ENCODE measurements at regions not wholly inside any gene's neighbourhood (a gene's known extent, or its start where the extent isn't known, plus 50 kb on each side); places are given as distances from the start of the nearest gene placed in this dataset.
"Not testable (repeated sequence)": the region's sequence is repeated elsewhere in the genome, so short reads cannot be mapped to it uniquely, and the experiment has no call there.

- Mint-ChIP-seq H3K27ac (ENCODE audit: unreplicated experiment) (no peak overlapping the region), H3K9me3 (ENCODE audit: unreplicated experiment) (no peaks in the 10 kb centered on the region), H3K4me1 (ENCODE audit: low read depth, unreplicated experiment) (no peaks in the 10 kb centered on the region), H3K36me3 (ENCODE audit: unreplicated experiment) (no peaks in the 10 kb centered on the region), H3K4me3 (ENCODE audit: unreplicated experiment) (no peak overlapping the region), H3K27me3 (ENCODE audit: unreplicated experiment) (no peaks in the 10 kb centered on the region)
- DNase-seq: no peak
- TF ChIP-seq, protein P1, sequence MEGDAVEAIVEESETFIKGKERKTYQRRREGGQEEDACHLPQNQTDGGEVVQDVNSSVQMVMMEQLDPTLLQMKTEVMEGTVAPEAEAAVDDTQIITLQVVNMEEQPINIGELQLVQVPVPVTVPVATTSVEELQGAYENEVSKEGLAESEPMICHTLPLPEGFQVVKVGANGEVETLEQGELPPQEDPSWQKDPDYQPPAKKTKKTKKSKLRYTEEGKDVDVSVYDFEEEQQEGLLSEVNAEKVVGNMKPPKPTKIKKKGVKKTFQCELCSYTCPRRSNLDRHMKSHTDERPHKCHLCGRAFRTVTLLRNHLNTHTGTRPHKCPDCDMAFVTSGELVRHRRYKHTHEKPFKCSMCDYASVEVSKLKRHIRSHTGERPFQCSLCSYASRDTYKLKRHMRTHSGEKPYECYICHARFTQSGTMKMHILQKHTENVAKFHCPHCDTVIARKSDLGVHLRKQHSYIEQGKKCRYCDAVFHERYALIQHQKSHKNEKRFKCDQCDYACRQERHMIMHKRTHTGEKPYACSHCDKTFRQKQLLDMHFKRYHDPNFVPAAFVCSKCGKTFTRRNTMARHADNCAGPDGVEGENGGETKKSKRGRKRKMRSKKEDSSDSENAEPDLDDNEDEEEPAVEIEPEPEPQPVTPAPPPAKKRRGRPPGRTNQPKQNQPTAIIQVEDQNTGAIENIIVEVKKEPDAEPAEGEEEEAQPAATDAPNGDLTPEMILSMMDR (IDR thresholded peaks at IDR 0.05; ENCODE audit: partially characterized antibody, unreplicated experiment): no peak
These were observed 146.5 kb downstream of the SPANXN1 start for GRCh38 chrX:145393702-145394235.

DNA sequence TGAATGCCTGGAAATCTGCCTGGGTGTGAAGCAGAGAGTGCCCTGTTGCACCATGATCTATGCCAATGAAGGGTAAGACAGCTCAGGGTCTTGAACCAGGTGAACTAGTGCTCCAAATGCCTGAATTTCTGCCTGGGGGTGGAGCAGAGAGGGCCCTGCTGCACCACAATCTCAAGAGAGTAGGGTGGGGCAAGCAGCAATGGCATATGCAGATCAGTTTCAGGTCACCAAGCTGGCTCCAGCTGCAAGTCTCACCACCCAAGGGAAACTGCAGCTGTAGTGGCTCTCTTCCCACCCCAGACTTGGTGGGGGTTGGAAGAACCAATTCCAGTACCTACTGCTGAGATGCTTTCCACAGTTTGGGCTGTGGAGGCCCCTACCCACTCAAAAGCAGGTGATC lies 147.0 kb downstream of the SPANXN1 start:
- DNase-seq: no peak
- Mint-ChIP-seq H3K4me1 (ENCODE audit: low read depth, unreplicated experiment) (no peaks in the 10 kb centered on the region), H3K4me3 (ENCODE audit: unreplicated experiment) (no peak overlapping the region), H3K27ac (ENCODE audit: unreplicated experiment) (no peak overlapping the region), H3K9me3 (ENCODE audit: unreplicated experiment) (no peaks in the 10 kb centered on the region), H3K36me3 (ENCODE audit: unreplicated experiment) (no peaks in the 10 kb centered on the region), H3K27me3 (ENCODE audit: unreplicated experiment) (no peaks in the 10 kb centered on the region)
- TF ChIP-seq, protein P1 (IDR thresholded peaks at IDR 0.05; ENCODE audit: partially characterized antibody, unreplicated experiment): no peak

- Mint-ChIP-seq H3K36me3 (ENCODE audit: unreplicated experiment) (no peaks in the 10 kb centered on the region), H3K27ac (ENCODE audit: unreplicated experiment) (no peak overlapping the region), H3K27me3 (ENCODE audit: unreplicated experiment) (no peaks in the 10 kb centered on the region), H3K4me1 (ENCODE audit: low read depth, unreplicated experiment) (no peaks in the 10 kb centered on the region), H3K9me3 (ENCODE audit: unreplicated experiment) (no peaks in the 10 kb centered on the region), H3K4me3 (ENCODE audit: unreplicated experiment) (no peak overlapping the region)
- DNase-seq: no peak
- TF ChIP-seq, protein P1 (IDR thresholded peaks at IDR 0.05; ENCODE audit: partially characterized antibody, unreplicated experiment): no peak
These were observed 149.3 kb downstream of the SPANXN1 start for GRCh38 chrX:145396612-145397011.

DNA sequence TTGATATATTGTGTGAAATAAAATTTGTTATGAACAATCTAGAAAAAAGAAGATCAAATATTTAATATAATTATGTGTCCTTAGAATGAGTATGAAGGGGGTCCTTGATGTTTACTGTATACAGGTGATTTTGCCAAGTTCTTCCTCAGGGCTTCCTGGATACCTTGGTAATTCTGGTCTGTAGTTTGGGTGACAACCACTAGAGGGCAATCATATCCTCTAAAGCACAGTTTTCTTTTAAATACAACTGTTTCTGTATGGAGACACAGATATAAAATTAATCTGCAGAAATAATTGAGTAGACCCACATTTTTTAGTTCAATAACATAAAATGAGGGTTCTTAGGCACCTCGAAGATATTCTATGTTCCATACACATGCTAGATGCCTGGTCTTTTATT lies 157.7 kb downstream of the SPANXN1 start:
- no peaks in the 10 kb centered on the region for H3K27me3 Mint-ChIP-seq (ENCODE audit: unreplicated experiment)
- DNase-seq: no peak
- H3K27ac Mint-ChIP-seq (ENCODE audit: unreplicated experiment): no peak overlapping the region

GRCh38 chrX:145410622-145411021 lies 163.3 kb downstream of the SPANXN1 start:
- Mint-ChIP-seq H3K4me3 (ENCODE audit: unreplicated experiment) (no peak overlapping the region), H3K27me3 (ENCODE audit: unreplicated experiment) (no peaks in the 10 kb centered on the region), H3K4me1 (ENCODE audit: low read depth, unreplicated experiment) (no peaks in the 10 kb centered on the region), H3K9me3 (ENCODE audit: unreplicated experiment) (no peaks in the 10 kb centered on the region), H3K36me3 (ENCODE audit: unreplicated experiment) (no peaks in the 10 kb centered on the region), H3K27ac (ENCODE audit: unreplicated experiment) (no peak overlapping the region)
- no peak for DNase-seq
- TF ChIP-seq, protein P1 (IDR thresholded peaks at IDR 0.05; ENCODE audit: partially characterized antibody, unreplicated experiment): no peak

More for the DNA sequence above, 157.7 kb downstream of the SPANXN1 start:
- Mint-ChIP-seq H3K4me3 (ENCODE audit: unreplicated experiment) (no peak overlapping the region), H3K9me3 (ENCODE audit: unreplicated experiment) (no peaks in the 10 kb centered on the region), H3K36me3 (ENCODE audit: unreplicated experiment) (no peaks in the 10 kb centered on the region), H3K4me1 (ENCODE audit: low read depth, unreplicated experiment) (no peaks in the 10 kb centered on the region)
- TF ChIP-seq, protein P1 (IDR thresholded peaks at IDR 0.05; ENCODE audit: partially characterized antibody, unreplicated experiment): peak; percentile 76

DNA sequence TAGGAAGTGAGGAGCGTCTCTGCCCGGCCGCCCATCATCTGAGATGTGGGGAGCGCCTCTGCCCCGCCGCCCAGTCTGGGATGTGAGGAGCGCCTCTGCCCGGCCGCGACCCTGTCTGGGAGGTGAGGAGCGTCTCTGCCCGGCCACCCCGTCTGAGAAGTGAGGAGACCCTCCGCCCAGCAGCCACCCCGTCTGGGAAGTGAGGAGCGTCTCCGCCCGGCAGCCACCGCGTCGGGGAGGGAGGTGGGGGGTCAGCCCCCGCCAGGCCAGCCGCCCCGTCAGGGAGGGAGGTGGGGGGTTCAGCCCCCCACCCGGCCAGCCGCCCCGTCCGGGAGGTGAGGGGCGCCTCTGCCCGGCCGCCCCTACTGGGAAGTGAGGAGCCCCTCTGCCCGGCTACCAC lies 188.9 kb downstream of the SPANXN1 start:
- H3K36me3 Mint-ChIP-seq (ENCODE audit: unreplicated experiment): not testable (repeated sequence)

More for the DNA sequence above, 188.9 kb downstream of the SPANXN1 start:
- not testable (repeated sequence) for H3K4me1 Mint-ChIP-seq (ENCODE audit: low read depth, unreplicated experiment); H3K27ac Mint-ChIP-seq (ENCODE audit: unreplicated experiment); H3K4me3 Mint-ChIP-seq (ENCODE audit: unreplicated experiment); H3K9me3 Mint-ChIP-seq (ENCODE audit: unreplicated experiment); DNase-seq; H3K27me3 Mint-ChIP-seq (ENCODE audit: unreplicated experiment)
